IMR-90 (cell line): ENCODE measurements at regions not wholly inside any gene's neighbourhood (a gene's known extent, or its start where the extent isn't known, plus 50 kb on each side); places are given as distances from the start of the nearest gene placed in this dataset.

Source experiments
- ATAC-seq: fragments of 200-7000 bp; cut with Tn5 transposase; 2 replicates; pipeline ENCODE4 v1.9.1; 2020; ENCODE audit warnings: low read depth, mild to moderate bottlenecking, moderate library complexity
- BruUV-seq: library from RNA; stranded (reverse); fragments of 400-500 nt; replicated peaks from 2 replicates; lab custom pipeline; 2021; lab: Mats Ljungman, UMichigan
- CTCF ChIA-PET: fragments of 300-600 bp; formaldehyde crosslinking; extraction: SDS; loops from one replicate; lab custom pipeline; 2021; ENCODE audit warnings: antibody characterized with exemption; lab: Yijun Ruan, JAX
- POLR2A ChIA-PET: fragments of 300-600 bp; sonication (Branson Sonifier 250); formaldehyde crosslinking; loops from one replicate; lab custom pipeline; 2022; ENCODE audit warnings: antibody characterized with exemption; ENCODE audit not compliant: unreplicated experiment; lab: Charles Lee
- DNase-seq: peaks from one replicate; pipeline ENCODE4 v3.0.0; 2013
- H2AFZ ChIP-seq: replicated peaks from 2 replicates; pipeline ENCODE3; 2013; ENCODE audit warnings: low read length, mild to moderate bottlenecking; ENCODE audit not compliant: poor library complexity
- H2AK5ac ChIP-seq: 2 replicates; pipeline ENCODE4 v1.6.1; 2013; ENCODE audit warnings: low read depth, low read length, inconsistent platforms
- H2AK9ac ChIP-seq: replicated peaks from 2 replicates; pipeline ENCODE3; 2013; ENCODE audit warnings: mild to moderate bottlenecking, low read depth, low read length, moderate library complexity; ENCODE audit not compliant: poor library complexity
- H2BK120ac ChIP-seq: 2 replicates; pipeline ENCODE4 v1.6.1; 2013; ENCODE audit warnings: low read depth, low read length, inconsistent platforms
- H2BK15ac ChIP-seq: 3 replicates; pipeline ENCODE4 v1.6.1; 2013; ENCODE audit warnings: low read depth, low read length, inconsistent platforms
- H2BK20ac ChIP-seq: 2 replicates; pipeline ENCODE4 v1.6.1; 2013; ENCODE audit warnings: low read depth, mild to moderate bottlenecking, inconsistent platforms, low read length, moderate library complexity
- H2BK5ac ChIP-seq: 2 replicates; pipeline ENCODE4 v1.6.1; 2013; ENCODE audit warnings: mild to moderate bottlenecking, low read depth, low read length, inconsistent platforms; ENCODE audit not compliant: poor library complexity, severe bottlenecking
- H3K14ac ChIP-seq: replicated peaks from 2 replicates; pipeline ENCODE4 v1.6.1; 2013; ENCODE audit warnings: low read depth, low read length, inconsistent platforms
- H3K18ac ChIP-seq: 2 replicates; pipeline ENCODE4 v1.6.1; 2013; ENCODE audit warnings: low read depth, low read length, control low read depth
- H3K23ac ChIP-seq: 2 replicates; pipeline ENCODE4 v1.6.1; 2013; ENCODE audit warnings: low read depth, low read length, inconsistent platforms
- H3K27ac ChIP-seq: 2 replicates; pipeline ENCODE4 v1.5.1; 2013; ENCODE audit warnings: mild to moderate bottlenecking, control low read depth, low read length; ENCODE audit not compliant: insufficient read depth
- H3K27me3 ChIP-seq: 2 replicates; pipeline ENCODE4 v1.6.1; 2013; ENCODE audit warnings: low read length; ENCODE audit not compliant: control insufficient read depth, insufficient read depth
- H3K36me3 ChIP-seq: 2 replicates; pipeline ENCODE4 v1.6.1; 2013; ENCODE audit warnings: low read length, mixed read lengths; ENCODE audit not compliant: control insufficient read depth, insufficient read depth
- H3K4ac ChIP-seq: 2 replicates; pipeline ENCODE4 v1.6.1; 2013; ENCODE audit warnings: low read depth, low read length, inconsistent platforms
- H3K4me1 ChIP-seq: 2 replicates; pipeline ENCODE4 v1.6.1; 2013; ENCODE audit warnings: low read length, mixed read lengths; ENCODE audit not compliant: control insufficient read depth, insufficient read depth
- H3K4me2 ChIP-seq: 2 replicates; pipeline ENCODE4 v1.6.1; 2013; ENCODE audit warnings: low read depth, mild to moderate bottlenecking, control low read depth, low read length, moderate library complexity
- H3K4me3 ChIP-seq: 2 replicates; pipeline ENCODE4 v1.5.1; 2013; ENCODE audit warnings: low read depth, mild to moderate bottlenecking, control low read depth, low read length, moderate library complexity; ENCODE audit not compliant: insufficient read depth
- H3K56ac ChIP-seq: 2 replicates; pipeline ENCODE4 v1.6.1; 2013; ENCODE audit warnings: low read length, inconsistent platforms; ENCODE audit not compliant: insufficient read depth; ENCODE audit errors: extremely low read depth
- H3K79me1 ChIP-seq, 2 experiments: 2 replicates each; pipeline ENCODE4 v1.6.1; 2013; ENCODE audit warnings: low read length in 2 of 2, inconsistent platforms in 1 of 2, low read depth in 1 of 2
- H3K9ac ChIP-seq: 2 replicates; pipeline ENCODE4 v1.6.1; 2013; ENCODE audit warnings: low read depth, low read length, control low read depth
- H3K9me1 ChIP-seq: 2 replicates; pipeline ENCODE4 v1.6.1; 2013; ENCODE audit warnings: low read length, inconsistent platforms; ENCODE audit not compliant: insufficient read depth
- H3K9me3 ChIP-seq: 2 replicates; pipeline ENCODE4 v1.6.1; 2013; ENCODE audit warnings: low read length; ENCODE audit not compliant: control insufficient read depth, insufficient read depth
- H4K20me1 ChIP-seq: 2 replicates; pipeline ENCODE4 v1.6.1; 2013; ENCODE audit warnings: low read length, inconsistent platforms; ENCODE audit not compliant: insufficient read depth
- H4K5ac ChIP-seq: 2 replicates; pipeline ENCODE4 v1.6.1; 2013; ENCODE audit warnings: mild to moderate bottlenecking, low read depth, low read length, control low read depth
- H4K8ac ChIP-seq, 2 experiments: 2 replicates each; pipeline ENCODE4 v1.6.1; 2013; ENCODE audit warnings: low read depth in 2 of 2, low read length in 2 of 2, control low read depth in 1 of 2, inconsistent platforms in 1 of 2
- H4K91ac ChIP-seq: 2 replicates; pipeline ENCODE4 v1.6.1; 2013; ENCODE audit warnings: low read depth, low read length, inconsistent platforms; ENCODE audit not compliant: insufficient read depth
- BHLHE40 ChIP-seq: fragments of 150-350 bp; IDR thresholded peaks from 2 replicates; pipeline ENCODE4 v1.6.1; 2016; ENCODE audit warnings: mild to moderate bottlenecking, low read depth, low read length
- CEBPB ChIP-seq: IDR thresholded peaks from 2 replicates; pipeline ENCODE4 v1.6.1; 2012; ENCODE audit warnings: low read depth, low read length, improper control_type of control experiment
- CHD1 ChIP-seq: IDR thresholded peaks from 2 replicates; pipeline ENCODE4 v1.6.1; 2012; ENCODE audit warnings: low read depth, low read length, improper control_type of control experiment
- CTCF ChIP-seq: conservative IDR thresholded peaks from 2 replicates; pipeline ENCODE4 v1.5.1; 2012; ENCODE audit warnings: mild to moderate bottlenecking, low read depth, low read length, improper control_type of control experiment
- FOS ChIP-seq: fragments of 150-350 bp; IDR thresholded peaks from 2 replicates; pipeline ENCODE4 v1.6.1; 2016; ENCODE audit warnings: low read depth, low read length
- MAFK ChIP-seq: IDR thresholded peaks from 2 replicates; pipeline ENCODE4 v1.6.1; 2012; ENCODE audit warnings: low read depth, low read length, improper control_type of control experiment
- MAZ ChIP-seq: IDR thresholded peaks from 2 replicates; pipeline ENCODE4 v1.6.1; 2012; ENCODE audit warnings: low read depth, mild to moderate bottlenecking, low read length, improper control_type of control experiment, moderate library complexity, borderline replicate concordance
- MXI1 ChIP-seq: IDR thresholded peaks from 2 replicates; pipeline ENCODE4 v1.6.1; 2012; ENCODE audit warnings: low read depth, mild to moderate bottlenecking, low read length, moderate library complexity, borderline replicate concordance
- NFE2L2 ChIP-seq: fragments of 150-350 bp; IDR thresholded peaks from 2 replicates; pipeline ENCODE4 v1.6.1; 2016; ENCODE audit warnings: low read depth, mild to moderate bottlenecking, low read length
- POLR2A ChIP-seq: IDR thresholded peaks from 2 replicates; pipeline ENCODE4 v1.6.1; 2012; ENCODE audit warnings: mild to moderate bottlenecking, low read depth, low read length
- RAD21 ChIP-seq: IDR thresholded peaks from 2 replicates; pipeline ENCODE4 v1.6.1; 2012; ENCODE audit warnings: low read length, improper control_type of control experiment
- RCOR1 ChIP-seq: IDR thresholded peaks from 2 replicates; pipeline ENCODE4 v1.6.1; 2012; ENCODE audit warnings: mild to moderate bottlenecking, low read length, improper control_type of control experiment; ENCODE audit not compliant: insufficient replicate concordance
- RFX5 ChIP-seq: IDR thresholded peaks from 2 replicates; pipeline ENCODE4 v1.8.0; 2012; ENCODE audit warnings: low read depth, mild to moderate bottlenecking, low read length, moderate library complexity
- SMC3 ChIP-seq: fragments of 150-350 bp; IDR thresholded peaks from 2 replicates; pipeline ENCODE4 v1.6.1; 2016; ENCODE audit warnings: low read depth, mild to moderate bottlenecking, antibody characterized with exemption, low read length, moderate library complexity
- USF2 ChIP-seq: fragments of 150-350 bp; IDR thresholded peaks from 2 replicates; pipeline ENCODE4 v1.6.1; 2017; ENCODE audit warnings: mild to moderate bottlenecking, antibody characterized with exemption, low read length, low read depth
- WGBS, 2 experiments: methylation state at CpG; one replicate each; pipeline versions ENCODE4 v1.1.5 to v1.1.7; 2013; ENCODE audit warnings: missing lambda C conversion rate in 2 of 2; ENCODE audit not compliant: insufficient read length in 1 of 2; ENCODE audit errors: extremely low coverage in 2 of 2; 5-methylcytosine and 5-hydroxymethylcytosine counted together
- dilution Hi-C: fragments of 300-500 bp; cut with HindIII; formaldehyde crosslinking; loops from one replicate; pipeline ENCODE4 v1.14.3; 2018; ENCODE audit warnings: low sequenced_read_pairs; ENCODE audit not compliant: unreplicated experiment
- in situ Hi-C: fragments of 300-500 bp; cut with MboI; formaldehyde crosslinking; loops from 3 replicates; pipeline ENCODE4 v1.14.3; 2019; ENCODE audit warnings: low sequenced_read_pairs, inconsistent platforms, mixed read lengths
- intact Hi-C: fragments of 100-400 bp; cut with micrococcal nuclease; formaldehyde crosslinking; loops from 2 replicates; pipeline ENCODE4 v1.10.0; 2022
- TF ChIP-seq, protein P1 (sequence below): fragments of 150-350 bp; IDR thresholded peaks from 2 replicates; pipeline ENCODE4 v1.6.1; 2016; ENCODE audit warnings: low read depth, mild to moderate bottlenecking, low read length, moderate library complexity, borderline replicate concordance

DNA sequence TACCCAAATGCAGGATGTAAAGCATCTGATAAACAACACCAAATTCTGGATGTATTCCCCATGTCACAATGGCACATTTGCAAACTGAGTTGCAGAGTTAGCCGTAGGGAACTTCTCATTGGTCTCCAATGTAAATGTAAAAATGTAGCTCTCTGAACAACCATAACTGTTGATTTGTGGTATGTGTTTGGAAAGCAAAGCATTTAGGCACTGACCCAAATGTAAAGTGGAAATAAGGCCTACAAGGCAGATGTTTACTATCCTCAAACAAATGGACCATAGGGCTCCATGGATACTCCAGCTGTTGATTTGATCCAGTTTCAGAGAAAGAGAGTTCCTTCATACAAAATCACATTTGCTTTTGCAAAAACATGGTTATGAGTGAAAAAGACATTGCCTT is 223.0 kb upstream of the ELAC2 start:
- Histone ChIP-seq H3K4me2 (no peak overlapping the region), H3K36me3 (no peaks in the 10 kb centered on the region), H3K14ac (no peak overlapping the region), H3K9me3 (no peaks in the 10 kb centered on the region), H3K9ac (no peak overlapping the region), H3K56ac (no peak overlapping the region), H3K27ac (no peak overlapping the region), H3K18ac (no peak overlapping the region), H3K79me1 (no peaks in the 10 kb centered on the region), H2AK5ac (no peak overlapping the region), H2BK5ac (no peak overlapping the region), H2AFZ (no peak overlapping the region), H4K8ac (no peak overlapping the region), H2BK120ac (no peak overlapping the region), H3K4ac (no peak overlapping the region), H3K4me3 (no peak overlapping the region), H3K9me1 (no peaks in the 10 kb centered on the region), H2BK20ac (no peak overlapping the region), H4K20me1 (no peaks in the 10 kb centered on the region), H4K5ac (no peak overlapping the region), H3K4me1 (no peaks in the 10 kb centered on the region), H2BK15ac (no peak overlapping the region), H3K23ac (no peak overlapping the region), H2AK9ac (no peak overlapping the region), H3K27me3 (peaks cover 3% of the 10 kb centered on the region), H4K91ac (no peak overlapping the region)
- ChIA-PET POLR2A (no interaction called here), CTCF (no interaction called here)
- no TSS peak for BruUV-seq
- intact Hi-C loops = no loop called here
- no CpG with 5 or more reads among the region's 1 CpG for WGBS, 2 experiments
- in situ Hi-C loops = no loop called here
- dilution Hi-C loops = no loop called here
- DNase-seq = no peak
- no peak for ATAC-seq
- TF ChIP-seq CTCF = no peak
- TF ChIP-seq RFX5 = no peak
- TF ChIP-seq BHLHE40 = no peak
- no peak for TF ChIP-seq NFE2L2
- TF ChIP-seq, protein P1, sequence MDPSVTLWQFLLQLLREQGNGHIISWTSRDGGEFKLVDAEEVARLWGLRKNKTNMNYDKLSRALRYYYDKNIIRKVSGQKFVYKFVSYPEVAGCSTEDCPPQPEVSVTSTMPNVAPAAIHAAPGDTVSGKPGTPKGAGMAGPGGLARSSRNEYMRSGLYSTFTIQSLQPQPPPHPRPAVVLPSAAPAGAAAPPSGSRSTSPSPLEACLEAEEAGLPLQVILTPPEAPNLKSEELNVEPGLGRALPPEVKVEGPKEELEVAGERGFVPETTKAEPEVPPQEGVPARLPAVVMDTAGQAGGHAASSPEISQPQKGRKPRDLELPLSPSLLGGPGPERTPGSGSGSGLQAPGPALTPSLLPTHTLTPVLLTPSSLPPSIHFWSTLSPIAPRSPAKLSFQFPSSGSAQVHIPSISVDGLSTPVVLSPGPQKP = no peak
- no peak for TF ChIP-seq FOS
- no peak for TF ChIP-seq RAD21
- no peak for TF ChIP-seq RCOR1
- no peak for TF ChIP-seq MXI1
- TF ChIP-seq MAZ = no peak
- TF ChIP-seq MAFK = no peak
- TF ChIP-seq CEBPB = no peak
- TF ChIP-seq USF2 = no peak
- TF ChIP-seq CHD1 = no peak
- TF ChIP-seq SMC3 = no peak
- TF ChIP-seq POLR2A = no peak
